Esophagus muscularis mucosa (tissue), 3 donors: ENCODE measurements at regions not wholly inside any gene's neighbourhood (a gene's known extent, or its start where the extent isn't known, plus 50 kb on each side); places are given as distances from the start of the nearest gene placed in this dataset.

ENCODE experiments used
- CTCF ChIP-seq, 3 experiments: fragments of 200-600 bp in 2 of 3; fragments of 450-650 bp in 1 of 3; sonication (generic) in 2 of 3; IDR thresholded peaks; one replicate each; pipeline ENCODE4 v1.5.1; 2017 to 2019; ENCODE audit warnings: antibody characterized with exemption in 3 of 3, mild to moderate bottlenecking in 2 of 3, moderate library complexity in 1 of 3
- POLR2A ChIP-seq: fragments of 450-650 bp; IDR thresholded peaks from one replicate; pipeline ENCODE4 v1.6.1; 2017; ENCODE audit warnings: antibody characterized with exemption, moderate library complexity, mild to moderate bottlenecking, low read depth
- POLR2AphosphoS5 ChIP-seq, 2 donors: sonication (generic); formaldehyde crosslinking; IDR thresholded peaks; one replicate each; pipeline ENCODE4 v1.6.1; 2017; ENCODE audit warnings: antibody characterized with exemption in 2 of 2

- no peak for TF ChIP-seq POLR2AphosphoS5 (IDR thresholded peaks at IDR 0.05)
- no peak for TF ChIP-seq CTCF (IDR thresholded peaks at IDR 0.05)
- TF ChIP-seq POLR2A = no peak
Measured at GRCh38 chr21:17139696-17140095, 373.1 kb upstream of the CXADR start.
